ENCODE measurements at regions not wholly inside any gene's neighbourhood (a gene's known extent, or its start where the extent isn't known, plus 50 kb on each side); places are given as distances from the start of the nearest gene placed in this dataset.

- TF ChIP-seq CTCF (IDR thresholded peaks at IDR 0.05) (no peak), POLR2A (IDR thresholded peaks at IDR 0.05) (no peak)
Observed at GRCh38 chr4:30930276-30930675, 210.1 kb downstream of the PCDH7 start.

Measured in right lobe of liver (tissue), 4 donors.